ENCODE measurements at regions not wholly inside any gene's neighbourhood (a gene's known extent, or its start where the extent isn't known, plus 50 kb on each side); places are given as distances from the start of the nearest gene placed in this dataset.
"Not testable (repeated sequence)": the region's sequence is repeated elsewhere in the genome, so short reads cannot be mapped to it uniquely, and the experiment has no call there.

- not testable (repeated sequence) for TF ChIP-seq CTCF (IDR thresholded peaks at IDR 0.05; ENCODE audit: poor library complexity, severe bottlenecking); TAF1 (IDR thresholded peaks at IDR 0.05; ENCODE audit: low read depth); RAD21 (conservative IDR thresholded peaks at IDR 0.05); REST (IDR thresholded peaks at IDR 0.05; ENCODE audit: borderline replicate concordance); EZH2 (IDR thresholded peaks at IDR 0.05; ENCODE audit: borderline replicate concordance, insufficient read depth, low read length, poor library complexity, severe bottlenecking)
Measured at GRCh38 chr14:35184891-35185290, 62.5 kb downstream of the PRORP start.
